T-helper 2 cell treated with Interferon-gamma antibody and Interleukin-4, amounts not matched to agents 100 ng/mL and 5 ng/mL, for 36 hours (primary cell): ENCODE measurements at regions not wholly inside any gene's neighbourhood (a gene's known extent, or its start where the extent isn't known, plus 50 kb on each side); places are given as distances from the start of the nearest gene placed in this dataset.
"Not testable (repeated sequence)": the region's sequence is repeated elsewhere in the genome, so short reads cannot be mapped to it uniquely, and the experiment has no call there.

Source experiments
- intact Hi-C: fragments of 100-400 bp; cut with micrococcal nuclease; formaldehyde crosslinking; loops from one replicate; pipeline ENCODE4 v1.15.1; 2023

GRCh38 chr6:81969011-81969410, 216.5 kb upstream of the TENT5A start:
- intact Hi-C loops = no loop called here

DNA sequence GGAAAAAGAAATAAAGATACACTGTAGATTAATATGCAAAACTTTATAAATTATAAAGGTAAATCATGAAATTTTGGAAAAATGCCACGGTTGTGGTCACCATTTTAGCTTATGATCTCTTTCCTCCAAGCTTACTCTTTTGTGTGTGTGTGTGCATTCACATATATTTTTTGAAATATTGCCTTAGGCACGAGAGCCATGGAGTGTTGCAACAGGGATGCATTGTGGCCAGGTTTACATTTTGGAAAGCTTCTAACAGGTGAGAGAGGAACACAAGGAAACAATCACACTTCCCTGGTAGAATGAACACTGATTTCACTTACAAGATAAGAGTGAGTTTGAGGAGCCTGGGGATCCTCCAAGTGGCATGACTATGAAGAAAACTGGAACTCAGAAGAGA, 214.5 kb upstream of the TENT5A start:
- intact Hi-C loops = no loop called here

DNA sequence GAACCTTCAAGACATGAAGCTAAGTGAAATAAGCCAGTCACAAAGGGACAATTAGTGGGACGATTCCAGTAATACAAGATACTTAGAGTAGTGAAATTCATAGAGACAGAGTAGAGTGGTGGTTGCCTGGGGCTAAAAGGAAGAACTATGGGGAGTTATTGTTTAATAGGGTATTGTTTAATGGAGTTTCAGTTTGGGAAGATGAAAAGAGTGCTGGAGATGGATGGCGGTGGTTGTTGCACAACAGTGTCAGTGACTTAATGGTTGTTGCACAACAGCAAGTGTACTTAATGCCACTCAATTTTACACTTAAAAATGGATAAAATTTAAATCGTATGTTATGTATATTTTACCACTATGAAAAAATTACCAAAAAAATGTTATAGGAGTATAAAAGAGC, 209.7 kb upstream of the TENT5A start:
- intact Hi-C loops = no loop called here

GRCh38 chr6:81950877-81951276, 198.4 kb upstream of the TENT5A start:
- intact Hi-C loops = no loop called here

DNA sequence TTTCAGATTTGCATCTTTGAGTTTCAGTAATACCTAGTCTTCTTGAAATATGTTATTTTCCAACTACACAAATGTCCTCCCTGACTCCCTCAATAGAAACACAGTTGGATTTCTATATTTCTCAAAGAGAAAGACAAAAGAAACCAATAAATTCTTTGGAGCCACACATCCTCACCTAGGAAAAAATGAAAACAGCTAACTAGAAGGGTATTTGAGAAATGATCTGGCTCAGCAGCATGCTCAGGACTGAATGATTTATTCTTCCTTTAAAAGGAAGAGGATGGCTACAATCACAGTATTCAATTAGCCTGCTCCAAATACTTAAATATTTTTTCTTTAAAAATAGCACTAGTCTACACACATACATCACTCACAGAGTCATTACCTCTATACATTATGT, 196.4 kb upstream of the TENT5A start:
- intact Hi-C loops = no loop called here

DNA sequence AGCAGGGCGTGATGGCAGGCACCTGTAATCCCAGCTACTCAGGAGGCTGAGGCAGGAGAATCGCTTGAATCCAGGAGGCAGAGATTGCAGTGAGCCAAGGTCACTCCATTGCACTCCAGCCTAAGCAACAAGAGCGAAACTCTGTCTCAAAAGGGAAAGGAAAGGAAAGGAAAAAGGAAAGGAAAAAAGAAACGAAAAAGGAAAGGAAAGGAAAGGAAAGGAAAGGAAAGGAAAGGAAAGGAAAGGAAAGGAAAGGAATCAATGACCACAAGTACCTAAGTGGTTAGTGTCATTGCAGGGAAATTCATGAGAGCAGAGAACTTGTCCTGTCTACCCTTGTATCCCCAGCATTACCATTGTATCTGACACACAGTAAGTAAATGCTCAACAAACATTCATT, 195.7 kb upstream of the TENT5A start:
- intact Hi-C loops = not testable (repeated sequence)

DNA sequence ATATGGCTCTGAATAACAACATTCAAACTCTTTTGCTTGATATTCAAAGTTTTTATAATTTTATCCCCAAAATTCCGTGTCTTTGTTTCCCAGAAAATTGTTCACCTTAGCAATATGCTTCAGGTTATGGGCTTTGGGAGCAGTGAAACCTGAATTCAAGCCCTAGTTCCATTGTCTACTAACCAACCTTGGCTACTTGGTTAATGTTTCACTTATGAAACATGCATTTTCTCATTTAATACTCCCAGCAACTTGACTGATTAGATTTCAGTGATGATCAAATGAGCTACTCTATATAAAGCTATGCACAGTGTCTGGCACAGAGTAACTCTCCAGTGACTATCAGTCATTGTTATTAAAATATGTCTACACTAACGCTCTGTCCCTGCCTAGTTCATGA, 192.2 kb upstream of the TENT5A start:
- intact Hi-C loops = no loop called here

- intact Hi-C loops = not testable (repeated sequence)
Observed at GRCh38 chr6:81942842-81943241, 190.4 kb upstream of the TENT5A start.

- intact Hi-C loops = no loop called here
Observed at GRCh38 chr6:81942067-81942370, 189.5 kb upstream of the TENT5A start.

DNA sequence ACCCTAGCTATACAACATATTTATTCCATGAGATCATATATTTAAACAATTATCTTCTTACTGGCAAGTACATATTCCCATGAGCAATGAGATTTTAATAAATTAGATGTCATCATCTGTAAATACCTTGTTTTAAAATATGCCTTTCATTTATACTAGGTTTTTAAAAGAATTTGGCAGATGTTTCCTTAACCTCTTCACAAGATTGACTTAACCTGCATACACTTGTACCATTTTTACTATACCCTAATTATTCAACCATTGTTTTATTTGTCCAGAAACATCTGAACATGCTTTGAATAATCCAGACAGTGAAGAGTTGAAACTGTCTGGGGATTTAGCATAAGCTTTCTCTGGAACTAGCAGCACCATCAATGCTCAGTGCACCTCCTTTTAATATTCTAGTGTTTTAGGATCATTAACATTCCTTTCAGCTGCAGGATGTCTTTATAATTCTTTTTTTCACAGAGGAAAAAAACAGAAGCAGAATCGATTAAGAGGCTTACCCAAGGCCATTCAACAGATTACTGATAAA, 188.0 kb upstream of the TENT5A start:
- intact Hi-C loops = no loop called here

DNA sequence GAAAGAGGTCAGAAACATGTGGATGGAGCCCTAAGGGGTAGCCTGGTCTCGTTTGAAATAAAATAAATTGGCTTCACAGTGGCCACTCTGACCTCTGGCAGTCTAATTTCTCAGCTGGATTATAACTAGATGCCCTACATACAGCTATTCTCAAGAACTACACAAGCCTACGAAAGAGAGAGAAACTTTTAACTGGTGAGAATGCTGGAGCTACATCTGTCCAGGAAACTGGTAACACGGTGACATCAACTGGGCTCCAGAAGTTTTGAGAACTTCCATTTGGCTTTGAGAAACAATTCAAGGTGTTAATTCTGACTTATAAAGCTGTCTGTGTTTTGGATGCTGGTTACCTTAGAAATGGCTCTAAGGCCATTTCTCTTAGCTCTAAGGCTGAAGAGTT, 187.3 kb upstream of the TENT5A start:
- intact Hi-C loops = no loop called here

DNA sequence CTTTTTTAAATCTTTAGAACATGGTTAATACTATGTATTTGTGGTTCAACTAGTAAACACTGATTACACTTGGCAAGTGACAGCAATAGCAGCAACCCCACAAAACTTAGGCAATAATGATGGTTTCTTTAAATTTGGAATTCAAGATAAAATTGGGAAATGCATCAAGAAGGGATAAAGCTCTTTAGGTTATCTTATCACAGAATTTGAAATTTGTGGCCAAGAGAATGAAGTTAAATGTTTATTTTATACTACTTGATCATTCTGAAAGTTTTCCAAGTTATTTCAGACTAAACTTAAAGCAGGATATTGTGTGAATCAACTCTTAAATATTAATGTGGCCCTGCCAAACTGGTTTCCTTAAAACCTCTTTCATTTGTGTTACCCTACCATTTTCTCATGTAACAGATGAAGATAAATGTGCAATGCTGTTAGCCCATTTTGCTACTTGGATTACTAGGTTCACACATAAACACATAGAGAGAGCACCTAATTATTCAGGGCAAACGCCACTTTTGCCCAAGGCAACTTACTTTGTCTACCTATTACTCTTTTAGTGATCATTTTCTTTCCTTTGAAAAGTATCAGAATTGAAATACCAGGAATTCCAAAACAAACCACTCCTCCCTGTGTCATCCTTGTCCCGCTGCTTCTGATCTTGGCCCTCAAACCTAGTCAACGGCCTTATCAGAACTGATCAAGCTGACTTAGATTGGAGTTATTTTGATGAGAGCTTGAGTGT, 186.7 kb upstream of the TENT5A start:
- intact Hi-C loops = no loop called here

DNA sequence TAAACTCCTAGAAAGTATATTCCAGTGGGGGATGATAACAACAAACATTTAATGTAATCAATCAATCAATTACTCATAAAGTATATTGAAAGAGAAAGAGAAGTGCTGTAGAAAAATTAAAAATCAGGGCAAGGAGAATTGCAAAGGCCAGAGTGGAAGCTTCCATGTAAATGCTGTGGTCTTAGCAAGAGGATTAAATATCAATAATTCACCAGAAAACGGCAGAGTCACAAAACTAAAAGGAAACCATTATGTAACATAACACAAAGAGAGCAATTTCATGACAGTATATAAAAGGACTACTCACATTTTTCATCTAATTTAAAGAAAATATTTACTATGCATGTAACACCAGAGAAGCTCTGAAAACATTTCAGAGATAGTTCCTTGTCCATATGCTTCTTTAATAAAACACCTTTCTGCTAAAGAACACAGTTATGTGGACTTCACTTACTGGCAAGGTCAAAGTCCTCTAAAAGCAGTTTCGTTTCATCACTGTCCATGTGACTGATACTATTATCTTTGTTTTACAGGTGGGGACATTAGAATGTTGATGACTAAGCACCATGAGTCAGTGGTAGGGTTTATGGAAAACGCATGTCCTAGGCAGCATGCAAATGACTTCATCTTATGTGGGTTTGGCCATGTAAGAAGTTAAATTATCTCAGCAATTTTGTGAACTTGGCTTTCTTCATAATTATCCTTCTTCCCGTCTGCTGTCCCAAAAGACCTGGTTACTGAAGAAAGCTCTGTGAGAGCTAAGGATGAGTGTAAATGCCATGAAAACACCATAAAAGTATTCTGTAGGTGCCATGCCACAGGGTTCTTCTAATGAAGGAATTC, 185.8 kb upstream of the TENT5A start:
- intact Hi-C loops = no loop called here

- intact Hi-C loops = no loop called here
Observed at GRCh38 chr6:81937296-81937937, 184.9 kb upstream of the TENT5A start.

- intact Hi-C loops = no loop called here
Observed at GRCh38 chr6:81934936-81935335, 182.5 kb upstream of the TENT5A start.

GRCh38 chr6:81933608-81934051, 181.1 kb upstream of the TENT5A start:
- intact Hi-C loops = no loop called here

DNA sequence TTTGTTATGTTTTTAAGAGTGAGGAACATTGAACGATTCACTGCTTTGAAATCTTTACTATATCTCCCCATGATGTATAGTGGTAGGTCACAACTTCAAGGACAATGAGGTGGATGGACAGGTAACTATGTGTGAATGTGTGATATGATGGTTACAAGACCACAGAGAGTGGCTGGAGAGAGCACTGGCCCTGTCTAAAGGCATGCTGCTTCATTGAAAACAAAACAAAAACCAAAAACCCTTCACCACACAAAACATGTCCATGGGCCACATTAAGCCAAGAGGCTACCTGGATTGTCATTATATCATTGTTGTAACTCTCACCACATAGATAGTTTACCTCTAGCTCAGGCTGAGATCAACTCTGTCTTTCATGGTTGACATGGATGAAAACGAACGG, 180.6 kb upstream of the TENT5A start:
- intact Hi-C loops = no loop called here

- intact Hi-C loops = not testable (repeated sequence)
Observed at GRCh38 chr6:81932448-81932847, 180.0 kb upstream of the TENT5A start.

- intact Hi-C loops = no loop called here
Observed at GRCh38 chr6:81929828-81930227, 177.3 kb upstream of the TENT5A start.

DNA sequence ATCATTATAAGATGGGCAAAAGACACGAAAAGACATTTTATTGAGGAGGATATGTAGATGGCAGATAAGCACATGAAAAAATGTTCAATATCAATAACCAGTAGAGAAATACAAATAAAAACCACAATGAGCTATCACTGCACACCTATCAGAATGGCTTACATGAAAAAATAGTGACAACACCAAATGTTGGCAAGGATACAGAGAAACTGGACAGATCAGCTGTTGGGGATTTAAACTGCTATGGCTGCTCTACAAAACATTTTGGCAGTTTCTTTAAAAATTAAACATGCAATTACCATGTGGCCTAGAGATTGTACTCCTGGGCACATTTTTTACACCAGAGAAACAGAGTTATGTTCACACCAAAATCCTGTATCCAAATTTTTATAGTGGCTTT, 172.7 kb upstream of the TENT5A start:
- intact Hi-C loops = no loop called here

- intact Hi-C loops = no loop called here
Observed at GRCh38 chr6:81909981-81910900, 157.8 kb upstream of the TENT5A start.
